Hindlimb muscle (tissue), 1 donor: ENCODE measurements at regions not wholly inside any gene's neighbourhood (a gene's known extent, or its start where the extent isn't known, plus 50 kb on each side); places are given as distances from the start of the nearest gene placed in this dataset.
A peak's percentile ranks its signal among the peaks of the same experiment; 100 is the strongest.
"Not testable (repeated sequence)": the region's sequence is repeated elsewhere in the genome, so short reads cannot be mapped to it uniquely, and the experiment has no call there.

ENCODE experiments used
- DNase-seq: peaks from one replicate; pipeline ENCODE4 v3.0.0-alpha.2; 2013

DNA sequence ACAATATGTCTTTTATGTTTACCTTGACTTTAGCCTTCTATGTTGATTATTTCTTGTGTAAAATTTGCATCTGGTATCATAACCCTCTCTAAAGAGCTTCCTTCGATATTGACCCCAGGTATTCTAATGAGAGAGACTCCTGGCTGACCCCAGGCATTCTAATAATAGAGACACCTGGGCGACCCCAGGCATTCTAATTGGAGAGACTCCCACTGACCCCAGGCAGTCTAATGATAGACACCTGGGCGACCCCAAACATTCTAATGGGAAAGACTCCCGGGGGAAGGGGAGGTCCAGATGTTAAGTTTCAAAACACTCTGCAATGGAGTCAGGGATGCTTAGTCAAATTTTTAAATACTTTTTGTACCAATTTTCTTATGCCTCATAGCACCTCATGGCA, 726.4 kb downstream of the COL12A1 start:
- no peak for DNase-seq

DNA sequence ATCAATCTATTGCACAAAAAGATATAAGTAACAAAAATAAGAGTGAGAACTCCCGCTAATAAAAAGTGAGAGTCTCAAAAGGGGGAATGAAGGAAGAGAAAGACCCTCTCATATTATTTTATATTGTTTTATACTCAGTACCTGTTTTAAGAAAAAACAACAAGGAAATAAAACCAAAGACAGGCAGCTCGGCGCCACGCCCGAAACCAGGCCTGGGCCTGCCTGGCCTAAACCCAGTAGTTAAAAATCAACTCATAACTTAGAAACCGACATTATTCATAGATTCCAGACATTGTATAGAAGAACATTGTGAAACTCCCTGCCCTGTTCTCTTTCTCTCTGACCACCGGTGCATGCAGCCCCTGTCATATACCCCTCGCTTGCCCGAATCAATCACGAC, 731.8 kb downstream of the COL12A1 start:
- not testable (repeated sequence) for DNase-seq

DNA sequence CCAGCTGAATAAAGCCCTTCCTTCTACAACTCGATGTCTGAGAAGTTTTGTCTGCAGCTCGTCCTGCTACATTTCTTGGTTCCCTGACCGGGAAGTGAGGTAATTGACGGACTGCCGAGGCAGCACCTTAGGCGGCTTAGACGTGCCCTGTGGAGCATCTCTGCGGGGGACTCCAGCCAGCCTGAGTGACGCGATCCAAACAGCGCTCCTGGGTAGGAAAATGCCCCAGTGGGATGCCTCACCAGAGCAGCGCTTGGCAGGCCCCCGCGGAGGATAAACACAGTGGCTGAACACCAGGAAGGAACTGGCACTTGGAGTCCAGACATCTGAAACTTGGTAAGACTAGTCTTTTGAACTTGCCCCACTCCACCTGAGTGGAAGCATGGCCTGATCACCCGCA, 737.3 kb downstream of the COL12A1 start:
- DNase-seq: not testable (repeated sequence)

DNA sequence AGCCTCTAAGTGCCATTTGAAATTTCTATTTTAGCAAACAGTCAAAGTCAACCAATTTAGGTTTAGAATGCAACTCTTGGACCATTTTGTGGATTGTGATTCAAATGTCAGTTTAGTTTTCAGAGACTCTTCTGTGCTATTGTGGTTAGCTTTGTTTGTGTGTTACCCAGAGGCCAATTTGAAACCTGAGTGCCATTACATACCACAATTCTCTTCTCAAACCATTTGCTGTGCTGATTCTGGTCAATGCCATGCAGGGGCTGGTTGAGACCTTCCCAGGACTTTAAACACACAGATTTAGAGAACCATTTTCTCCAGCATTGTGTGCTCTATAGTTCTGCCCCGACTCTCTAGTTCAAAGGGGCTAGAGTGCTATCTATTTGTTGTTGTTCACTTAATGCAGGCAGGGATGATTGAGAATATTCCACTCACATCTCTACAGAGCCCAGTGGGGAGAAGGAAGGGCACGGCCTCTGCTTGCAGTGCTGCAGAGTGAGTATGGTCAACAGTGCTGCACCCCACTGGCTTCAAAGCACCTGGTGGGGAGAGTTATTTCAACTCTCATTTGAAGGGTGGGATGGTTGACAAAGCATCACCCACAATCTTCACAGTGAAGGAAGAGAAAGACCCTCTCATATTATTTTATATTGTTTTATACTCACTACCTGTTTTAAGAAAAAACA, 738.2 kb downstream of the COL12A1 start:
- DNase-seq: no peak

DNA sequence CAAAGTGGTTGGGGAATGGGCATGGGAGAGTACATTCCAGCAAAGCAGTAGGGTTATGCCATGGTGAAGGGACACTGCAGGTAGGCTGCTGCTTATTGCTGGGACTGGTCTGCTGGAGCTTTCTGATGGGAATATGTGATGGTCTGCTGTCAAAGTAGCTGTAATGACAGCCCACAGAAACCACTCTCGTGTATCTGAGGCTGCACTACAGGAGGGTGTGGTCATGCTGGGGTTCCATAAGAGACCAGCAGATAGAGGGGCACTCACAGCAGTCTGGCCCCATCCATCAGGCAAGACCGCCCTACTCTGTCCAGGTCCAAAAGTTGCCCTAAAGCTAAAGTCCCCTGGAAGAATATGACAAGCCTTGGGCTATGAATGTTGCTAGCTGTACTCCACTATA, 739.3 kb downstream of the COL12A1 start:
- no peak for DNase-seq

DNA sequence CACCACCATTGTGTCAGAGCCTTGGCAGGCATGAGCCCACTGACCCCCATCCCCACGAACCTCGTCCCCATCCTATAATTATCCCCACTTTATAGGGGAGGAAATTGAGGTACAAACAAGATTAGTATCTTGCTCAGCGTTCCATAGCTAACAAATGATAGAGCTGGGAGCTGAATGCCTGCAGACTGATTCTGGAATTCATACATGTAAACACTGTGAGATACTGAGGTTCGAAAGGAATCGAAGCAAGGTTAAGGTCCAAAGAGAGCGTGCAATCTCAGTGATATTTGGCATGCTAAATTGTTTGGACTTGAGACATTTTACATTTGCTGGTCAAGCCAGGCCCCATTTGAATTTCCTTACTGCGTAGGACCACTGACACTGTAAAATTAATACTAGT, 746.6 kb downstream of the COL12A1 start:
- DNase-seq: no peak

DNA sequence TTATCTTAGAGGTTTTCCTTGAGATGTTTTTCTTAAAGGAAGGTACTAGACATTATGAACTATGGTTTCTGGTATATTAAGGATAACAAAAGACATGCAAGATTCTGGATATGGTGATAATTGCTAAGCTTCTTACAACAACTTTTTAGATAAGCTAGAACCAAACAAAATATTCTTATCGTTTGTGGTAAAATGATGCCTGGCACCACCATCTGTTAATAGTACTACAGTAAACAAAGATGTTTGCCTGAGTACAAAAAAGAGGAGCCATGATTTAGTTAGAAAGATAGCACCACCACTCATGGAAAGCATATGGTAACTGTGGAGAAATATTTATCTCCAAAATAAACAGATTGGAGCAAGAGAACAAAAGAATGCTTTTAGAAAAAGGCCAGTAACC, 747.3 kb downstream of the COL12A1 start:
- DNase-seq: no peak

DNA sequence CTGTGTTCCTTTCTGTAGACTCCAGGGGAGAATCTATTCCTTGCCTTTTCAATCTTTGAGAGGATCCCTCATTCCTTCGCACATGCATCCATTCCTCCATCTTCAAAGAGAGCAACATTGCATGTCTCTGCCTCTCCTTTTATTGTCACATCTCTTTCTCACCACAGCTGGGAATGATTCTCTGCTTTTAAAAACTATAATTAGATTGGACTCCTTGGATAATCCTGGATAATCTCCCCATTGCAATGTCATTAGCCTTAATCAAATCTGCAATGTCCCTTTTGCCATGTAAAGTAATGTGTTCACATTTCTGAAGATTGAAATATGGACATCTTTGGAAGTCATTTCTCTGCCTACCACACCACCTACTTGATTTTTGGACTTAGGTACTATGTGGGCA, 750.1 kb downstream of the COL12A1 start:
- DNase-seq: no peak

DNA sequence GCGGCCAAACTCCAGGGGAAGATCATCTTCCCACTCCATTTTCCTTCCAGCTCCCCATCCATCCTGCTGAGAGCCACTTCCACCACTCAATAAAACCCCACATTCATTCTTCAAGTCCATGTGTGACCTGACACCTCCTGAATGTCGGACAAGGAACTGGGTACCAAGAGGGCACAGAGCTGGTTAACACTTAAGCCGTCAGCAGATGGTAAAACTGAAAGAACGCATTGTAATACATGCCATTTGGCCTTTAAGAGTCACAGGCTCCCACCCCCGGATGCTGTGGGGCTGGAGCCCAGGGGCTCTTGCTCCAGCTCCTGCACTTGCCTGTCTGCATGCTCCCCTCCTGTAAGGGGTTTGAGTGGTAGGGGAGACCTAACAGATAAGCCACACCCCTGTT, 753.9 kb downstream of the COL12A1 start:
- DNase-seq: no peak

DNA sequence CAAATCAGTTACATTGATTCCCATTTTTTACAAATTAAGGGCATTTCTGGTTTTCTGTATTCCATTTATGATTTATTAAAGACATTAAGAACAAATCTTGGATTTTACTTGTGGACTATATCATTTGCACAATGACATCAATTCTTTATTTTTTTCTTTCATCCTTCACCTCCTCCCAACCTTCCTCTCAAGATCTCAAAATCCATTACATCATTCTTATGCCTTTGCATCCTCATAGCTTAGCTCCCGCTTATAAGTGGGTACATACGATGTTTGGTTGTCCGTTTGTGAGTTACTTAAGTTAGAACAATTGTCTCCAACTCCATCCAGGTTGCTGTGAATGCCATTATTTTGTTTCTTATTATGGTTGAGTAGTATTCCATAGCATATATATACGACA, 752.8 kb downstream of the CD109 start:
- DNase-seq: no peak

DNA sequence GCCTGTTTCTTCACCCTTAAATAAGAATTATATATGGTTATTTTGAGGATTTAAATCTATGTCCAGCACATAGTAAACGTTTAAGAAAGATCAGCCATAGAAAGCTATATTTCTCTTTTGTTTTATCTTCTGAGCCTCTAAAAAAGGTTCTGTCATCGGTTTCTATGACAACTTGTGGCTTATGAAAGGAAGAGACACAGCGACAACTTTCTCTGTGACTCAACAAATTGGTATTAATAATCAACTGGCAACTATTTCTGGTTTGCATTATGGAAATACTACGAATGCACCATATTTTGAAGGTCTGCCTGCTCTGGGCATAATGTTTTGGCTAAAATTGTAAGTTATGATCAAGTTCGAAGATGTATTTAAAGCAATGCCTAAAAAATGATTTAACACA, 751.0 kb downstream of the CD109 start:
- DNase-seq: no peak

DNA sequence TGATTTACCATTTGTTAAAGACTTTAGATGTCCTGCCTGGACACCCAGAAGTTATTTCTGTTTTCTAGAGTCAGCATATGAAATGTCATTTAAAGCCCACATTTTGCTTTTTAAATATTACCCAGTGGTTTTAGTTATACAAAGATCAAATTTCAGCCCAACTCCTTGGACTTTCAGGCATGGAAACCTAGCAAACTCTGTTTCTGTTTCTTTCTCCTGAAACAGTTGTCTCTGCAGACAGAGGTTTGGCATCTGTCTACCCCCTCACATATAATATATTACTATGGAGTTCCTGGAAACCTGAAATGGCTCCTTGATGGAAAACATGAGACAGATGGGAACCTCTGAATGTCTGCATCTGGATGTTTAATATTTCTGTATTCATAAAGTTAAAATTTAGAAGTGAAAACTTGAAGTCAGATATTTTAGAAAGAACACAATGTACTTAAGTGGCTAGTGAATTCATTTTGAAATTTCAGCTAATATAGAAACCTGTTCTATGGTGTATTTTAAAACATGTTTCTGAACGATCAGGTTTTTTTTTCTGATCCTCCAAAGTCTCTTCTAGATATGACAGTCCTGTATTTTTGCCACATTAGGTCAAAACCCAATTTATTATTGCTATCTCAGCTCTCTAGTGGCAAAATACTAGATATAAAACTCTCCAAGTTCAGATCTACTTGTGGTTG, 743.3 kb downstream of the CD109 start:
- peak; percentile 56 for DNase-seq

DNA sequence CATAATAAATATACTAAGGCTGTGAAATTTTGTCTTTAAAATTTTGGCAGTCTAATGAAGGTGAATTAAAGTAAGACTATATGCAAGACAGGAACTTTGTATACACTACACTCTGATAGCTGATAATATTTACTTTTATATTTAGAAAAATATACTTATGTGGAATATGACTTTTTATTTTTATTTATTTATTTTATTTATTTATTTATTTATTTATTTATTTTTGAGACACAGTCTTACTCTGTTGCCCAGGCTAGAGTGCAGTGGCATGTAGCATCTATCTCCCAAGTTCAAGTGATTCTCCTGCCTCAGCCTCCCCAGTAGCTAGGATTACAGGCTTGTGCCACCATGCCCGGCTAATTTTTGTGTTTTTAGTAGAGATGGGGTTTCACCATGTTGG, 742.4 kb downstream of the CD109 start:
- DNase-seq: not testable (repeated sequence)

DNA sequence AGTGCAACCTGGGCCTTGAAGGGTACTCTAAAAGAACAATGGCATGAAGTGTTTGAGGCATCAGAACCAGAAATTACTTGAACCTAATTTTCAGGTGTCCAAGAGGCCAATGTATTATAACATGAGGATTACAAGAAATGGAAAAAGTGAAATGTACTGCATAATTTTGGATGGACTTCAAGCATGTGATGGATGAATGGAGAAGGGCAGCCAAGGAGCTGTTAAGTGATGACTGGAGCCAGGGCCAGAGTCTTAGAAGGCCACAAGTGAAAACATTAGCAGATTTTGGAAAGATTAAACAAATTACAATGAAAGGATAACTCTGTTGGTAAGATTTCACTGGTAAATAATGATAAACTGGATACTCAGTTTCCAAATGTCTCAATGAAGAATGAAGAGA, 738.2 kb downstream of the CD109 start:
- DNase-seq: peak; percentile 67

DNA sequence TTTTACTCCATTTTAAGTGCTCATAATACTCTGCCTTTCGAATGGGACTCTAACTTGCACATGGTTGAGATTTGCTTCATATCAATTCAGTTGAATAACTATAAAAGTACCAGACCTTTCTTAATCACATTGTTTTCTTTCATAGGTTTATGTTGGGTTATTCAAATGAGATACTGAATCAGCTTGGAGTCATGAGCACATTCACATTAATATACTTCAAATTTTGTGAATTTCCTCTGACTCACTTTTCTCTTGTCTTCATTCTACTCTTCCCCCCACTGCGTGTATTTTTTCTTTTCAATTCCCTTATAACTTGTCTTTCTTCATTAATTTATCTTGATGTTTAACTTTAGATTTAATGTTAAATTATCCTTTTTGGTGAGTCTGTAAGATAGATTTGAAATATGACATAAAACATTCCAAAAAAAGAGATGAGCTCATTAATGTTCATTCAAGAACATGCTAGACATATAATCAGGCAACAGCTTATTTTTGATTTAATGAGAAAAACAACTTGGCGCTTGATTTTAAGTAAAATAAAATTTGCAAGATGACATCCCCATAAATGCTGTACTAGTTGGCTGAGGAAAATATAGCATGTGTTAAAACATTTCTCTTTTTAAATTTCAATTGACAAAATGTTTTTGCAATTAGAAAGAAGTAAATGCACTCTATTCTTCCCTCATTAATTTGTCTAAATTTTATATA, 736.0 kb downstream of the CD109 start:
- DNase-seq: no peak

DNA sequence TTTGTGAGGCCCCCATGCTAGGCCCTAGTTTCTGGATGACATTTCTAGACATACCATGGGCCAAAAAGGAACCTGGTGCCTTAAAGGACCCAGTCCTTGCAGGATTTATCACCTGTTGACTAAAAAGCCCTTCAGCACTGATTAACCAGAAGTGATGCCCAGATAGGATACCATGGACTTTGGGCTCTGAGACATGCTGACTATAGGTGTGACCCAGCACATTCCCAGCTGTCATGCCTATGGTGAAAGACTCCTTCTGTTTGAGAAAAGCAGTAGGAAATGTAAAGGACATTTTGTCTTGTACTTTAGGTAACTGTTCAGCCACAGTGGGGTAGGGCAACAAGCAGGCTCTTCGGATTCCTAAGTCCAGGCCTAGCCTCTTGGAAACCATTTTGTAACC, 724.2 kb downstream of the CD109 start:
- no peak for DNase-seq

DNA sequence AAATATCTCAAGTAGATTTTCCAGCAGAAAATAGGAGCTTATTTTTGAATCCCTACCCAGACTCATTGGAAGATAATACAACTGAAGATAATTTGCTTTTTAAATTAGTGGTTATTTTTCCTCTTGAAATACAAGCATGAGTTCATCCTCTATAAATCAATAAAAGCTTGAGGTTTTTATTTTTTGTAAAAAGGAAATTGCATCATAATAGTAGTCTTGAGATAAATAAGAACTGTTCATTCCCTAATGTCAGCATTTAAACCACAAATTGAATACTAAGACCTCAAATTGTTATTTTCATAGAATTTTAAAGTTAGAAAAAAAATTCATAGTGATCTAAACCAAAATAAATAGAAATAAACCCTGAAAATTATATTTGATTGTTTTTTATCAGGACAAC, 719.1 kb downstream of the CD109 start:
- DNase-seq: no peak

DNA sequence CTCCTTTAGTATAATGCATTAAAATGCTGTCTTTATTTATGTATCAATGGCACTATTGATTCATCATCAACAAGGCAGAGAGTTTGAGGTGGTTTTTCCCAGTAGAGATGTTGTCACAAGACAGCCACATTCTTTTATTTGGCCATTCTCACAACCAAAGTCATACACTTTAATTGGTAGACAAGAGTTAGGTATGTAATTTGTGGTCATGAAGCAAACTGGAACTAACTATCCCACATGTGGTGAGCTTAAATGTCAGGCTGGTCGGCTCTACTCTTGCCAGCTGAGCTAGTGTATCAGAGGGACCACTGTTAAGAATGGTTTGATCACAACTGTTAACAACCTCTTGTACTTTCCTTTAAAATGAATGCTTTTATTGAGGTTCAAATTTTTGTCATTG, 714.6 kb downstream of the CD109 start:
- DNase-seq: no peak

DNA sequence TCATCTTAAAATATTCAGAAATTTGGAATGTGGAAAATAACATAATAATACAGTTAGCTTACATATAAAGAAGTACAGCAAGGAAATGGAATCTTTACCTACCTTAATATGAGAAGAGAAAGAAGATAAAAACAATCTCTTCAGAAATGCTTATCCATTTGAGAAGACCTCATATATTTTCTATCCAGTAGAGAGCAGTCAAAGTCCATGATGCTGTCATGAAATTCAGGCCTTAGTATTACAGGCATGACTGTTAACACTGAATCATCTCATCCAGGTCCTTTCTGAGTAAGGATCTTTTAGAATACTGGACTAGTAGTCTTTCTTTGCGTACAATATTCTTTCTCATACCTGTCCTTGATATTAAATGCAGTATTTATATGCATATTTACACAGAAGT, 713.4 kb downstream of the CD109 start:
- DNase-seq: peak; percentile 68

DNA sequence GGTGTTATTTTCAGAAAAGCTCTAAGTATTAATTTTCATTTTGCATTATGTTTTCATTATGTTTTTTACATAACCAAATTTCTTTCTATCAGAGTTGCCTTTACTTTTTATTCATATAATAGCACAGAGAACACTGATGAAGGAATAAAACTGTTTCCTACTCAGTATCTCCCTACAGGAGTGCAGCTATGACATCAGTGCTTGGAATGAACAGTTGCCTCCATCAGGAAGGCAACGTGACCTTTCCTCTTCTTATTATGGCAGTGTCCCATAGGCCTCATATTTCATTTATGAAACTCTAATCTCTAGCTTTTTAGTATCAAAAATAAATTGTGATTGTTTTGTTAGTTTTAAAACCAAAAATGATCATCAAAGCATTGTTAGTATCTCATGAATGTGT, 712.8 kb downstream of the CD109 start:
- DNase-seq: no peak

DNA sequence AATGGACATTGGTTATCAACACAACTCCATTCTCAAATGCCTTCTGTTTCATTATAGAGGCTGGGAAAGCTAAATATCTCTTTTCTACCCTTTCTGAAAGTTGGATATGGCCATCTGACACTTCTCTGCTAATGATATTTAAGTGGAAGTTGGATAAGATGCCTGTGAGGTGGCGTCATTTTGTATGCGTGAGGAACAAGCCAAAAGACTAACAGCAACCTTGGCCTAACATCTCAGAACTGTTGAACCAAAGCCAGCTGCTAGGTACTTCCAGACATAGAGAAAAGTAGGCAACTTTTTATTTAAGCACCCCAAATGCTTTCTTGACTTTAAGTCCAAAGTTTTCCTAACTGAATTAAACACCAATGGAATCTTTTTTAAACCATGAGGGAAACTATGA, 708.4 kb downstream of the CD109 start:
- no peak for DNase-seq

DNA sequence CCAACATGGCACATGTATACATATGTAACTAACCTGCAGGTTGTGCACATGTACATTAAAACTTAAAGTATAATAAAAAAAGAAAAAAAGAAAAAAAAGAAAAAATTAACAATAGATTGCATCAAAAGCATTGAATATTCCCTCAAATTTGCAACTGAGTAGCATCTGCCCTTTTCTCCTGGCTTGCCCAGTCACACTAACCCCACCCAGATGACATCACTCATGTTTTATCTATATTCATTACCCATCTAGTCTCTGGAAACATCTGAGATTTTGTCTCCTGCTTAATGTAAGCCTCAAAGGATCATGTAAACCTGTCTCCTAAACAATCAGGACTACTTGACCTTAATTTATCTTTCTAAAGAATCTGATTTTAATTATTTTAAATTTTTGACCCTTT, 706.8 kb downstream of the CD109 start:
- DNase-seq: no peak

DNA sequence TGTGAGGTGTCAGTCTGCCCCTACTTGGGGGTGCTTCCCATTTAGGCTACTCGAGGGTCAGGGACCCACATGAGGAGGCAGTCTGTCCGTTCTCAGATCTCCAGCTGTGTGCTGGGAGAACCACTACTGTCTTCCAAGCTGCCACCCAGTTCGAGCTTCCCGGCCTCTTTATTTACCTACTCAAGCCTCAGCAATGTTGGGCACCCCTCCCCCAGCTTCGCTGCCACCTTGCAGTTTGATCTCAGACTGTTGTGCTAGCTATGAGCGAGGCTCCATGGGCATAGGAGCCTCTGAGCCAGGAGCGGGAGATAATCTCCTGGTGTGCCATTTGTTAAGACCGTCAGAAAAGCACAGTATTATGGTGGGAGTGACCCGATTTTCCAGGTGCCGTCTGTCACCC, 682.4 kb downstream of the CD109 start:
- not testable (repeated sequence) for DNase-seq

DNA sequence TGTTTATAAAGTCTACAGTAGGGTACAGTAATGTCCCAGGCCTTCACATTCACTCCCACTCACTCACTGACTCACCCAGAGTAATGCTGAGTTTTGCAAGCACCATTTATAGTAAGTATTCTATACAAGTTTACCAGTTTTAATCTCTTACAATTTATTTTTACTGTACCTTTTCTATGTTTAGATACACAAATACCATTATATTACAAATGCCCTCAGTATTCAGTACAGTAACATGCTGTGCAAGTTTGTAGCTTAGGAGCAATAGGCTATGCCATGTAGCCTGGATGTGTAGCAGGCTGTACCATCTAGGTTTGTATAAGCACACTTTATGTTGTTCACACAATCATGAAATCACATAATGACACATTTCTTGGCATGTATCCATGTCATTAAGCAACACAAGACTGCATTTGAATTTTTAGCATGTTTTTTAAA, 673.6 kb downstream of the CD109 start:
- no peak for DNase-seq
